ENCODE measurements at regions not wholly inside any gene's neighbourhood (a gene's known extent, or its start where the extent isn't known, plus 50 kb on each side); places are given as distances from the start of the nearest gene placed in this dataset.

DNA sequence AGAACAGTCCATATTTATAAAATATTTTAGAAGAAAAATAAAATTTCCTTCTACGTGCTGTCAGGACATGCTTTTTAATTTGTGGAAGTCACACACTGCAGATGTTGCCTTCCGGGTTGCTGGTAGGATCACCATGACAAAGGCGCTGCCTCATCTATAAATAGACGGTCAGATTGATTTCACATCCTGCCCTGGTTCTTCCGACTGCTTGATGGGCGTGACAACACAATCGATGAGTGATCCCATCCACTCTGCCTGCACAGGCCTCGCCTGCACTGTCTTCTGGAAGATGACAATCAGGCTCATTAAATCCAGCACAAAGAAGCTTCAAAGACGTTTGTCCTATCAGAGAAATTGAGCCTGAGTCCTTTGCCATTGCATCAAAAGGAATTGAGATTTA is 318.9 kb upstream of the TRIB2 start:
- TF ChIP-seq, protein P1, sequence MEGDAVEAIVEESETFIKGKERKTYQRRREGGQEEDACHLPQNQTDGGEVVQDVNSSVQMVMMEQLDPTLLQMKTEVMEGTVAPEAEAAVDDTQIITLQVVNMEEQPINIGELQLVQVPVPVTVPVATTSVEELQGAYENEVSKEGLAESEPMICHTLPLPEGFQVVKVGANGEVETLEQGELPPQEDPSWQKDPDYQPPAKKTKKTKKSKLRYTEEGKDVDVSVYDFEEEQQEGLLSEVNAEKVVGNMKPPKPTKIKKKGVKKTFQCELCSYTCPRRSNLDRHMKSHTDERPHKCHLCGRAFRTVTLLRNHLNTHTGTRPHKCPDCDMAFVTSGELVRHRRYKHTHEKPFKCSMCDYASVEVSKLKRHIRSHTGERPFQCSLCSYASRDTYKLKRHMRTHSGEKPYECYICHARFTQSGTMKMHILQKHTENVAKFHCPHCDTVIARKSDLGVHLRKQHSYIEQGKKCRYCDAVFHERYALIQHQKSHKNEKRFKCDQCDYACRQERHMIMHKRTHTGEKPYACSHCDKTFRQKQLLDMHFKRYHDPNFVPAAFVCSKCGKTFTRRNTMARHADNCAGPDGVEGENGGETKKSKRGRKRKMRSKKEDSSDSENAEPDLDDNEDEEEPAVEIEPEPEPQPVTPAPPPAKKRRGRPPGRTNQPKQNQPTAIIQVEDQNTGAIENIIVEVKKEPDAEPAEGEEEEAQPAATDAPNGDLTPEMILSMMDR (IDR thresholded peaks at IDR 0.05) = no peak
- TF ChIP-seq POLR2A (IDR thresholded peaks at IDR 0.05) (no peak), POLR2AphosphoS5 (IDR thresholded peaks at IDR 0.05) (no peak)
